Inflammatory macrophage (primary cell): ENCODE measurements at regions not wholly inside any gene's neighbourhood (a gene's known extent, or its start where the extent isn't known, plus 50 kb on each side); places are given as distances from the start of the nearest gene placed in this dataset.
A peak's percentile ranks its signal among the peaks of the same experiment; 100 is the strongest.
"Not testable (repeated sequence)": the region's sequence is repeated elsewhere in the genome, so short reads cannot be mapped to it uniquely, and the experiment has no call there.

ENCODE experiments used
- DNase-seq, 2 donors: peaks; one replicate each; pipeline ENCODE4 v3.0.0-alpha.2; 2020 to 2022

DNA sequence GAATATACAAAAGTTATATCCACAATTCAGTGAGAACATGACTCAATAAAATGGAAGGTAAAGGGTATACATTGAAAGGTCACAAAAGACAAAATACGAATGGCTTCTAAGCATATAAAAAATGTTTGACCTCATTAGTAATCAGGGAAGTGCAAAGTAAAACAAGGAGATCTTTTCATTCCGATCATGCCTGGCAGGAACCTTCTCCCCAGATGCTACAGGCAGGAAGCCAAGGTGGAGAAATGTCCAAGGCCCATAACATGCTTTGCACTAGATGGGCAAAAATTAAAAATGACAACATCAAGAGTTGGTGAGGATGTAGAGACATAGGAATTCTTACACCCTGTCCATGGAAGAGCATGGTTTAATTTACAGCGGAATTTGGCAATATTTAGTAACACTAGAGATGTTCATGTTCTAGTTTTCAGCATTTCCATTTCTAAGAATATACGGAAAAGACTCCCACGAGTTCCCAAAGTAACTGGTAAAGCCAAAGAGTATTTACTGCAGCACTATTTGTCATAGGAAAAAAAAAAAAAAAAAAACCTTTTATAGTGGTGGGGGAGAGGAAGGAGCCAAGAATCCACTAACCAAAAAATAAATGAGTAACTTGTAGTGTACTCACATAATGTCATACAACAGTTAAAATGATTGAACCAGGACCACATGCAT lies 184.5 kb upstream of the KAZN start:
- no peak for DNase-seq

- no peak for DNase-seq
These were observed 183.1 kb upstream of the KAZN start for GRCh38 chr1:14415396-14415795.

DNA sequence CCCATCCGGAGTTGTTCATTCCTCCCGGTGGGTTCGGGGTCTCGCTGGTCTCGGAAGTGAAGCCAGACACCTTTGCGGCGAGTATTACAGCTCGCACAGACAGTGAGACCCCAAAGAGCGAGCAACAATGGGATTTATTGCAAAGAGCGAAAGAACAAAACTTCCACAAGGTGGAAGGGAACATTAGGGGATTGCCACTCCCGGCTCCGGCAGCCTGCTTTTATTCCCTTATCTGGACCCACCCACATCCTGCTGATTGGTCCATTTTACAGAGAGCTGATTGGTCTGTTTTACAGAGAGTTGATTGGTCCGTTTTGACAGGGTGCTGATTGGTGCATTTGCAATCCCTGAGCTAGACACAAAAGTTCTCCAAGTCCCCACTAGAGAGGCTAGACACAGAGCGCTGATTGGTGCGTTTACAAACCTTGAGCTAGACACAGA lies 178.7 kb upstream of the KAZN start:
- DNase-seq, result not testable (repeated sequence)

- no peak for DNase-seq
These were observed 177.8 kb upstream of the KAZN start for GRCh38 chr1:14420686-14421085.

GRCh38 chr1:14421295-14421976 lies 177.0 kb upstream of the KAZN start:
- DNase-seq, result no peak

GRCh38 chr1:14421977-14422609 lies 176.4 kb upstream of the KAZN start:
- DNase-seq, result peak; percentile 14 to 35

DNA sequence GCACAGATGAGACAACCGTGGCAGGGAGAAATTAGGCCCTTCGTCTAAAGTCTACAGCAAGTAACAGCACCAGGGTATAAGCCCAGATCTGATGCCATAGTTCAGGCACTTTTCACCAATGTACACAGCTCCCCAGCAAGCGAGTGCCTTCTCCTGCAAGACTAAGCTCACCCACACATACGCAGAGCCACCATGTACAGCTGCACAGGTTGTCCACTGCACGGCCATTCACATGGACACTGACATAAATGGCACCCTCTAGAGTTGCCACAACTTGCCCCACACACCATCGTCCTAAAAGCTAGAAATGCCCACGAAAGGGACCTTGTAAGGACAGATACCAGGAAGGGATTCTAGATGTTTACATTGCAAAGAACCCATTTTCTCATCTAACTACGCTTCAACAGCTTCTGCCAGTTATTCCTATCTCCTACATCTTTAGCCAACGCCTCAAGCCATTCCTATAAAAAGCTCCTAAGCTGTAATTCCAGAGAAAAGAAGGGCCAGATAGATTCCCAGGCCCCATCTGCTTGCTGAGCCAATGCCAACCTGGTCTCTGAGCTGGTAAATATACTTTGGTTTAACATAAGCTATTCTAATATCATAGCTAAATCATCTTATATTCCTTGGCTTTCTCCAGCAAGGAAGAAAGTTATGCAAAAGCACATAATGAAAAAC lies 174.0 kb upstream of the KAZN start:
- DNase-seq, result no peak

GRCh38 chr1:14426854-14427253 lies 171.6 kb upstream of the KAZN start:
- DNase-seq, result no peak

GRCh38 chr1:14429577-14429976 lies 168.9 kb upstream of the KAZN start:
- DNase-seq, result no peak

- not testable (repeated sequence) for DNase-seq
These were observed 165.8 kb upstream of the KAZN start for GRCh38 chr1:14432728-14433127.

GRCh38 chr1:14435368-14436023 lies 163.0 kb upstream of the KAZN start:
- DNase-seq, result no peak

- DNase-seq, result no peak
These were observed 161.0 kb upstream of the KAZN start for GRCh38 chr1:14437417-14437918.

DNA sequence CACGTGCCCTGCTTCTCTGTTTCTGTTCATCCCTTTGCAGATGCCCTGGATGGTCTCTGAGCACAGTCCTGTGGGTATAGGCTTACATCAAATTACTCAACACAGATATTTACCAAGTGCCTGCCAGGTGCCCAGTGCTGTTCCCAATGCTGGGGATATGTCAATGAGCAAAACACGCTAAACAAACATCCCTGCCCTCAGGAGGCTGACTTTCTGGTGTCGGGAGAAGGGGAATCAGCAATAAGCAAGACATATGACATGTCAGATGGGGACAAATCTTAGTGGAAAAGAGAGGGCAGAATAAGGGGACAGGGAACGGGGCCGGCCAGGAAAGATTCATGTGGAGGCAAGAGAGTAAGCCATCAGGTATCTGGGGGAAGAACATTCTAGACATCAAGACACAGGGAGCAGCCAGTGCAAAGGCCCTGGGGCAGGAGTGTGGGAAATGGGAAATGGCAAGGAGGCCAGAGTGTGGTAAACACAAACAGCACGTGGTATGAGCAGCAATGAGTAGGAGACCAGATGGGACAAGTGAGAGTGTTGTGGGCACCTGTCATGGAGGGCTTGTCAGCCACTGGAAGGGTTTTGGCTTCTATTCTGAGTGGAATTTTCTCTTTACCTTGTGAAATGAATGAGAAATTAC lies 160.2 kb upstream of the KAZN start:
- no peak for DNase-seq

GRCh38 chr1:14439015-14439414 lies 159.5 kb upstream of the KAZN start:
- DNase-seq, result no peak

GRCh38 chr1:14440166-14440565 lies 158.3 kb upstream of the KAZN start:
- DNase-seq, result no peak

- DNase-seq, result no peak
These were observed 157.8 kb upstream of the KAZN start for GRCh38 chr1:14440731-14441130.

GRCh38 chr1:14441302-14441741 lies 157.2 kb upstream of the KAZN start:
- DNase-seq, result no peak

DNA sequence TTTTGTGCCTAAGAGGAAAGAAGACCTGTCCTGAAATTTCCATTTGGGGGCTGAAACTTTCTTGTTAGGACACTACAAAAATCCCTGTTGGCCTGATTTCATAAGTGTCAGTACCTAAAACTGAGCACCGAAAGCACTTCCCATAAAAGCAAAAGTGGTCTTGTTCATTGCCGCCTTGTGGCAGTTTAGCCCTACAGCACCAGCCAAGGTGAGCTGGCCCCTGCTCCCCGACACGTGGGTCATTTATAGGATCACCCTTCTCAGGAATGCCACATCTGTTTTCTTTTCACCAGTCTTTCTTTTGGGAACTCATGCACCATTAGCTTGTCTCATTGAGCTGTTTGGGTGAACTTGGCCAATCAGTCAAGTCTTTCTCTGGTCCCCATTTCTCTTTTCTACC lies 155.8 kb upstream of the KAZN start:
- DNase-seq, result no peak

GRCh38 chr1:14443164-14443787 lies 155.2 kb upstream of the KAZN start:
- DNase-seq, result no peak

GRCh38 chr1:14451217-14451616 lies 147.3 kb upstream of the KAZN start:
- no peak for DNase-seq

DNA sequence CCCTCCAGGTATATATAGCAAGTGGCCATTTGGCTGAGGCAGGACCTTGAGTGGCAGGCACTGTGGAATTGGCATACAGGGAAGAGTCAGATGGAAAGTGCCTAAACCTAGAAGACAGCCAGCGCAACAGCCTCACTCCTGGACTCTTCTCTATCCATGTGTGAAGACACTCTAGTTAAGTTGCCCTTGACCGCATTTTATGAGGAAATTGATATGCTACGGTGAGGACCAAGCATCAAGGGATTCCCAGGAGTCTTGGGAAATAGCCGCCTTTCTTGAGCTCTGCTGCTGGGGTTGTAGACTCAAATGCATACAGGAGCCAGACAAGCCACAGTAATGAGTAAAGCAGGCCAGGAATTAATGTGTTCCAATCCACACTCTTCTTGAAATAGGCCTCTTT lies 145.9 kb upstream of the KAZN start:
- DNase-seq, result no peak

- no peak for DNase-seq
These were observed 138.3 kb upstream of the KAZN start for GRCh38 chr1:14460173-14460572.
